Right lobe of liver (tissue), 4 donors: ENCODE measurements at regions not wholly inside any gene's neighbourhood (a gene's known extent, or its start where the extent isn't known, plus 50 kb on each side); places are given as distances from the start of the nearest gene placed in this dataset.

Source experiments
- POLR2A ChIP-seq: fragments of 450-650 bp; IDR thresholded peaks from one replicate; pipeline ENCODE4 v1.6.1; 2017; ENCODE audit warnings: antibody characterized with exemption, mild to moderate bottlenecking
- TF ChIP-seq, protein P1 (sequence below), 4 donors: fragments of 200-600 bp in 3 of 4; fragments of 450-650 bp in 1 of 4; IDR thresholded peaks; one replicate each; pipeline versions ENCODE4 v1.5.1 to v1.8.0; 2016 to 2022; ENCODE audit warnings: antibody characterized with exemption in 4 of 4, mild to moderate bottlenecking in 2 of 4
- donor health status: DM: no; HTN: no; CAD: no.
- donor health status: DM: no; HTN: no; CAD: no.
- donor health status: DM: no; HTN: yes; CAD: no.

DNA sequence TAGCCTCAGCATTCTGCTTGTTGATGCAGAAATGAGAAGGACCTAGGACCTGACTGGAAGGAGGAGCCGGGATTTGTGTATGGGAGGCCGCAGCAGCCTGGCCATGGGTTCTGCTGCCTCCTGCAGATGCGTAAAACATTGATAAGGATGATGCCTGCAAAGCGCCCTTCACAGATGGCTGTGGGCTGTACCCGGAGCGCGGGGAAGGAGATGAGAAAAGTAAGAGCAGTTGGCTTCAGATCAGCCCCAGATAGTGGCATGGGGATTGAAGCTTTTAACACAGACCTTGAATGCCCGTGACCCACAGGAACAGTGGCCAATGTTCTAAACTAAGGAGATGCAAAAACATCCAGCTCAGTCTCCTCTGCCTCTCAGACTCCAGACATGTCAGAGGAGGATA, 136.4 kb upstream of the KCNG1 start:
- TF ChIP-seq, protein P1, sequence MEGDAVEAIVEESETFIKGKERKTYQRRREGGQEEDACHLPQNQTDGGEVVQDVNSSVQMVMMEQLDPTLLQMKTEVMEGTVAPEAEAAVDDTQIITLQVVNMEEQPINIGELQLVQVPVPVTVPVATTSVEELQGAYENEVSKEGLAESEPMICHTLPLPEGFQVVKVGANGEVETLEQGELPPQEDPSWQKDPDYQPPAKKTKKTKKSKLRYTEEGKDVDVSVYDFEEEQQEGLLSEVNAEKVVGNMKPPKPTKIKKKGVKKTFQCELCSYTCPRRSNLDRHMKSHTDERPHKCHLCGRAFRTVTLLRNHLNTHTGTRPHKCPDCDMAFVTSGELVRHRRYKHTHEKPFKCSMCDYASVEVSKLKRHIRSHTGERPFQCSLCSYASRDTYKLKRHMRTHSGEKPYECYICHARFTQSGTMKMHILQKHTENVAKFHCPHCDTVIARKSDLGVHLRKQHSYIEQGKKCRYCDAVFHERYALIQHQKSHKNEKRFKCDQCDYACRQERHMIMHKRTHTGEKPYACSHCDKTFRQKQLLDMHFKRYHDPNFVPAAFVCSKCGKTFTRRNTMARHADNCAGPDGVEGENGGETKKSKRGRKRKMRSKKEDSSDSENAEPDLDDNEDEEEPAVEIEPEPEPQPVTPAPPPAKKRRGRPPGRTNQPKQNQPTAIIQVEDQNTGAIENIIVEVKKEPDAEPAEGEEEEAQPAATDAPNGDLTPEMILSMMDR (IDR thresholded peaks at IDR 0.05), result no peak
- TF ChIP-seq POLR2A, result no peak
